ENCODE measurements at regions not wholly inside any gene's neighbourhood (a gene's known extent, or its start where the extent isn't known, plus 50 kb on each side); places are given as distances from the start of the nearest gene placed in this dataset.

GRCh38 chr12:85549640-85550039 lies 269.6 kb downstream of the ALX1 start:
- no peak for DNase-seq (ENCODE audit: extremely low spot score)
- TF ChIP-seq FOXM1 (IDR thresholded peaks at IDR 0.05; ENCODE audit: borderline replicate concordance) (no peak), FOXA1 (IDR thresholded peaks at IDR 0.05) (no peak), SUZ12 (IDR thresholded peaks at IDR 0.05) (no peak), FOXK2 (IDR thresholded peaks at IDR 0.05) (no peak), SP1 (IDR thresholded peaks at IDR 0.05) (no peak), TARDBP (IDR thresholded peaks at IDR 0.05) (no peak), BHLHE40 (IDR thresholded peaks at IDR 0.05; ENCODE audit: borderline replicate concordance) (no peak), ARNT (IDR thresholded peaks at IDR 0.05) (no peak), L3MBTL2 (conservative IDR thresholded peaks at IDR 0.05) (no peak), HDGF (IDR thresholded peaks at IDR 0.05; ENCODE audit: borderline replicate concordance) (no peak), ELF4 (IDR thresholded peaks at IDR 0.05) (no peak), NFRKB (IDR thresholded peaks at IDR 0.05) (no peak), CTBP1 (IDR thresholded peaks at IDR 0.05; ENCODE audit: borderline replicate concordance) (no peak), ZNF384 (IDR thresholded peaks at IDR 0.05) (no peak), LEF1 (IDR thresholded peaks at IDR 0.05; ENCODE audit: borderline replicate concordance) (no peak)
- TF ChIP-seq, protein P1, sequence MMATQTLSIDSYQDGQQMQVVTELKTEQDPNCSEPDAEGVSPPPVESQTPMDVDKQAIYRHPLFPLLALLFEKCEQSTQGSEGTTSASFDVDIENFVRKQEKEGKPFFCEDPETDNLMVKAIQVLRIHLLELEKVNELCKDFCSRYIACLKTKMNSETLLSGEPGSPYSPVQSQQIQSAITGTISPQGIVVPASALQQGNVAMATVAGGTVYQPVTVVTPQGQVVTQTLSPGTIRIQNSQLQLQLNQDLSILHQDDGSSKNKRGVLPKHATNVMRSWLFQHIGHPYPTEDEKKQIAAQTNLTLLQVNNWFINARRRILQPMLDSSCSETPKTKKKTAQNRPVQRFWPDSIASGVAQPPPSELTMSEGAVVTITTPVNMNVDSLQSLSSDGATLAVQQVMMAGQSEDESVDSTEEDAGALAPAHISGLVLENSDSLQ (IDR thresholded peaks at IDR 0.05) = no peak
- ChIA-PET POLR2A (no interaction called here), CTCF (no interaction called here)

DNA sequence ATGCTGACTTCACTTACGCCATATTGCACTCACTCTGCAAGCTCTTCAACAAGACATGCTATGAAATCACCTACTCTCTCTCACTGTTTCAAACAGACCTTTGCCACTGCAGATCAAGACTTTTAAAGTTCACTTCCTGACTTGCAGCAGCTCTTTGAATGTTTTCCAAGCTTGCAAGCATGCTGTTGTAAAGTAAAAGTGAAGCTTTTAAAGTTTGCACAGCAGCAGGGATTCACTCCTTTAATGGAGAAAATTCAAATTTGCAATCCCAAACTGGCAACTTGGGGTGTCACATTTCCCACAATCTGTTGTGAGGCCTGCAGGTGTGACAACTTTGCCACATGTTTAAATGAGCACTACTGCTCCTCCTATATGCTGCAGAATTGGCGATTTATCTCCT lies 270.9 kb downstream of the ALX1 start:
- ChIA-PET CTCF (no interaction called here), POLR2A (no interaction called here)
- DNase-seq (ENCODE audit: extremely low spot score) = no peak
- TF ChIP-seq SP1 (IDR thresholded peaks at IDR 0.05) (no peak), HDGF (IDR thresholded peaks at IDR 0.05; ENCODE audit: borderline replicate concordance) (no peak), L3MBTL2 (conservative IDR thresholded peaks at IDR 0.05) (no peak), ZNF384 (IDR thresholded peaks at IDR 0.05) (no peak), LEF1 (IDR thresholded peaks at IDR 0.05; ENCODE audit: borderline replicate concordance) (no peak), BHLHE40 (IDR thresholded peaks at IDR 0.05; ENCODE audit: borderline replicate concordance) (no peak), TARDBP (IDR thresholded peaks at IDR 0.05) (no peak), FOXK2 (IDR thresholded peaks at IDR 0.05) (no peak), ARNT (IDR thresholded peaks at IDR 0.05) (no peak), FOXA1 (IDR thresholded peaks at IDR 0.05) (no peak), FOXM1 (IDR thresholded peaks at IDR 0.05; ENCODE audit: borderline replicate concordance) (no peak), SUZ12 (IDR thresholded peaks at IDR 0.05) (no peak), ELF4 (IDR thresholded peaks at IDR 0.05) (no peak), CTBP1 (IDR thresholded peaks at IDR 0.05; ENCODE audit: borderline replicate concordance) (no peak), NFRKB (IDR thresholded peaks at IDR 0.05) (no peak)
- TF ChIP-seq, protein P1 (IDR thresholded peaks at IDR 0.05) = no peak

- no peak for TF ChIP-seq ARNT (IDR thresholded peaks at IDR 0.05)
- no peak for TF ChIP-seq ELF4 (IDR thresholded peaks at IDR 0.05)
- no peak for TF ChIP-seq HDGF (IDR thresholded peaks at IDR 0.05; ENCODE audit: borderline replicate concordance)
- TF ChIP-seq, protein P1 (IDR thresholded peaks at IDR 0.05) = no peak
- TF ChIP-seq FOXA1 (IDR thresholded peaks at IDR 0.05) = no peak
- no peak for TF ChIP-seq ZNF384 (IDR thresholded peaks at IDR 0.05)
- TF ChIP-seq CTBP1 (IDR thresholded peaks at IDR 0.05; ENCODE audit: borderline replicate concordance) = no peak
- TF ChIP-seq FOXM1 (IDR thresholded peaks at IDR 0.05; ENCODE audit: borderline replicate concordance) = no peak
- TF ChIP-seq SP1 (IDR thresholded peaks at IDR 0.05) = no peak
- TF ChIP-seq SUZ12 (IDR thresholded peaks at IDR 0.05) = no peak
- TF ChIP-seq TARDBP (IDR thresholded peaks at IDR 0.05) = no peak
- TF ChIP-seq NFRKB (IDR thresholded peaks at IDR 0.05) = no peak
- no peak for TF ChIP-seq BHLHE40 (IDR thresholded peaks at IDR 0.05; ENCODE audit: borderline replicate concordance)
- no peak for TF ChIP-seq LEF1 (IDR thresholded peaks at IDR 0.05; ENCODE audit: borderline replicate concordance)
- no peak for DNase-seq (ENCODE audit: extremely low spot score)
- POLR2A ChIA-PET = no interaction called here
- CTCF ChIA-PET = no interaction called here
Measured at GRCh38 chr12:85552461-85552860, 272.4 kb downstream of the ALX1 start.

GRCh38 chr12:85557850-85558249 lies 277.8 kb downstream of the ALX1 start:
- CTCF ChIA-PET = no interaction called here
- no peak for DNase-seq (ENCODE audit: extremely low spot score)
- POLR2A ChIA-PET = no interaction called here

DNA sequence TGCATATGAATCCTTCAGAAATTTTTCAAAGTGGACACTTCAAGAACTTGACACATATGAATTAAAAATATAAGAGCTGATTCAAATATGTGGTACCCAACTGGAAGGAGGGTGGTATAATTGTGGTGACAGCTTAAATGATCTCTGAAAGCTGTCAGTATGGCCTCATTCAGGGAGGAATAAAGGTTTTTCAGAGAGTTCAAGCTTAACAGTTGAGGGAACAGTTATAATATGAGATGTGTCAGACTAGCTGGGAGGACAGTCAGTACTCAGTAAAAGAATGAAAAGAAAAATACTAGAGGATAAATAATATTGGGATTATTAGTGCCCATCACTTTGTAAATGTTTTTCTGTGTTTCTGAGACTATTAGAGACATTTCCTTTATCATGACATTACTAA lies 277.5 kb downstream of the RASSF9 start:
- TF ChIP-seq NFRKB (IDR thresholded peaks at IDR 0.05) (no peak), FOXM1 (IDR thresholded peaks at IDR 0.05; ENCODE audit: borderline replicate concordance) (no peak), ARNT (IDR thresholded peaks at IDR 0.05) (no peak), FOXK2 (IDR thresholded peaks at IDR 0.05) (no peak), SP1 (IDR thresholded peaks at IDR 0.05) (no peak), FOXA1 (IDR thresholded peaks at IDR 0.05) (no peak), CTBP1 (IDR thresholded peaks at IDR 0.05; ENCODE audit: borderline replicate concordance) (no peak), TARDBP (IDR thresholded peaks at IDR 0.05) (no peak), LEF1 (IDR thresholded peaks at IDR 0.05; ENCODE audit: borderline replicate concordance) (no peak), BHLHE40 (IDR thresholded peaks at IDR 0.05; ENCODE audit: borderline replicate concordance) (no peak), L3MBTL2 (conservative IDR thresholded peaks at IDR 0.05) (no peak), SUZ12 (IDR thresholded peaks at IDR 0.05) (no peak), HDGF (IDR thresholded peaks at IDR 0.05; ENCODE audit: borderline replicate concordance) (no peak), ZNF384 (IDR thresholded peaks at IDR 0.05) (no peak), ELF4 (IDR thresholded peaks at IDR 0.05) (no peak)
- TF ChIP-seq, protein P1 (IDR thresholded peaks at IDR 0.05) = no peak
- CTCF ChIA-PET = no interaction called here
- DNase-seq (ENCODE audit: extremely low spot score) = no peak
- POLR2A ChIA-PET = no interaction called here

More at GRCh38 chr12:85557850-85558249, 277.8 kb downstream of the ALX1 start:
- no peak for TF ChIP-seq CTBP1 (IDR thresholded peaks at IDR 0.05; ENCODE audit: borderline replicate concordance)
- no peak for TF ChIP-seq FOXA1 (IDR thresholded peaks at IDR 0.05)
- TF ChIP-seq FOXK2 (IDR thresholded peaks at IDR 0.05) = no peak
- no peak for TF ChIP-seq ZNF384 (IDR thresholded peaks at IDR 0.05)
- no peak for TF ChIP-seq NFRKB (IDR thresholded peaks at IDR 0.05)
- no peak for TF ChIP-seq ELF4 (IDR thresholded peaks at IDR 0.05)
- no peak for TF ChIP-seq HDGF (IDR thresholded peaks at IDR 0.05; ENCODE audit: borderline replicate concordance)
- TF ChIP-seq, protein P1 (IDR thresholded peaks at IDR 0.05) = no peak
- TF ChIP-seq SP1 (IDR thresholded peaks at IDR 0.05) = no peak
